Posterior vena cava (tissue), 2 donors: ENCODE measurements at regions not wholly inside any gene's neighbourhood (a gene's known extent, or its start where the extent isn't known, plus 50 kb on each side); places are given as distances from the start of the nearest gene placed in this dataset.
"Not testable (repeated sequence)": the region's sequence is repeated elsewhere in the genome, so short reads cannot be mapped to it uniquely, and the experiment has no call there.

Experiments
- DNase-seq: peaks from one replicate; pipeline ENCODE4 v3.0.0-alpha.2; 2020; ENCODE audit warnings: low spot score
- intact Hi-C, 2 donors: fragments of 100-400 bp; cut with DNase I; formaldehyde crosslinking; loops; one replicate each; pipeline versions ENCODE4 v1.14.1 to v1.14.2; 2022 to 2023
- donor health status: DM: yes; HTN: yes; CAD: no.
- donor health status: DM: yes; HTN: yes; CAD: no.

GRCh38 chr5:27124590-27124989 is 86.2 kb upstream of the CDH9 start:
- DNase-seq: no peak
- intact Hi-C loops: no loop called here

DNA sequence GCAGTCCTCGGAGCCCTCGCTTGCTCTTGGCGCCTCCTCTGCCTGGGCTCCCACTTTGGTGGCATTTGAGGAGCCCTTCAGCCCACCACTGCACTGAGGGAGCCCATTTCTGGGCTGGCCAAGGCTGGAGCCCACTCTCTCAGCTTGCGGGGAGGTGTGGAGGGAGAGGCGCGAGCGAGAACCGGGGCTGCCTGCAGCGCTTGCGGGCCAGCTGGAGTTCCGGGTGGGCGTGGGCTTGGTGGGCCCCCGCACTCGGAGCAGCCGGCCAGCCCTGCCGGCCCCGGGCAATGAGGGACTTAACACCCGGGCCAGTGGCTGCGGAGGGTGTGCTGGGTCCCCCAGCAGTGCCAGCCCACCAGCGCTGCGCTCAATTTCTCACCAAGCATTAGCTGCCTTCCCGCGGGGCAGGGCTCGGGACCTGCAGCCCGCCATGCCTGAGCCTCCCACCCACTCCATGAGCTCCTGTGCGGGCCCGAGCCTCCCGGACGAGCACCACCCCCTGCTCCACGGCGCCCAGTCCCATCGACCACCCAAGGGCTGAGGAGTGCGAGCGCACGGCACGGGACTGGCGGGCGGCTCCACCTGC is 81.4 kb upstream of the CDH9 start:
- DNase-seq, intact Hi-C loops: not testable (repeated sequence)

GRCh38 chr5:27103486-27103885 is 65.1 kb upstream of the CDH9 start:
- no peak for DNase-seq
- intact Hi-C loops: no loop called here

DNA sequence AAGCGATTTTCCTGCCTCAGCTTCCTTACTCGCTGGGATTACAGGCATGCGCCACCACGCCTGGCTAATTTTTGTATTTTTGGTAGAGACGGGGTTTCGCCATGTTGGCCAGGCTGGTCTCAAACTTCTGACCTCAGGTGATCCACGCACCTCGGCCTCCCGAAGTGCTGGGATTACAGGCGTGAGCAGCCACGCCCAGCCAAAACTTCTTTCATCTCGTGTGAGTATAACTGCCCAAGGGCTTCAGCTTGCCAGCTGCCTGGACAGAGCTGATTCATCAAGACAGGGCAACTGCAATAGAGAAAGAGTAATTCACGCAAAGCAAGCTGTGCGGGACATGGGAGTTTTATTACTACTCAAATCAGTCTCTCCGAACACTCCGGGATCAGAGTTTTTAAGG is 57.4 kb upstream of the CDH9 start:
- intact Hi-C loops, DNase-seq: not testable (repeated sequence)

DNA sequence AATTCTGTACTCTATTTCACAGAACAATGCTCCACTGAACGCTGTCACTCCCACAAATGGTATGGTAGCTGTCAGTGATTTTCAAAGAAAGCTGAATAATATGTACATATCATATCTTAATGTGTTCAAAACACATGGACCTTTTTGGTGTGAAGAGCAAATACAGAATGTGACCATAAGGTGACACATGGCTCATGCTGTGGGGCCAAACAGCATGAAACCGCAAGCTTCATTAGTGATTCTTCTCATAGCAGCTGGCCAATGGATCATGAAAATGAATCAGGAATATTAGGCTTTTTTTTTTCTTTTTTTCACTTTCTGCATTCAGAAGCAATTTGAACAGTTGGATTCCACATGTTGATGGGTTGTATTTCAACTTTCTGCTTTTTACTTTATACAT is 54.9 kb upstream of the CDH9 start:
- intact Hi-C loops: no loop called here
- no peak for DNase-seq

- no peak for DNase-seq
- intact Hi-C loops: no loop called here
These were observed 53.5 kb upstream of the CDH9 start for GRCh38 chr5:27091858-27092257.

DNA sequence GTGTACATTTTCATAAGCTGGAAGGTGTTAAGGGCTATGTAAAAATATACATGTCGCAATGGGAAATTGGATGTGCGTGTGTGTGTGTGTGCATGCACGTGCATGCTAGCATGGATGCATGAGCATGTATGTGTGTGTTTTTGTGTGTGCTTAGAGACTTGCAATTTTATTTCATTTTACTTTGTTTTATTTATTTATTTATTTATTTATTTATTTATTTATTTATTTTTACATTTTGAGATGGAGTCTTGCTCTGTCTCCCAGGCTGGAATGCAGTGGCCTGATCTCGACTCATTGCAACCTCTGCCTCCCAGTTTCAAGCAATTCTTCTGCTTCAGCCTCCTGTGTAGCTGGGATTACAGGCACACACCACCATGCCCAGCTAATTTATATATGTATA is 50.4 kb upstream of the CDH9 start:
- DNase-seq, intact Hi-C loops: not testable (repeated sequence)
